Gastrocnemius medialis (tissue), 4 donors: ENCODE measurements at regions not wholly inside any gene's neighbourhood (a gene's known extent, or its start where the extent isn't known, plus 50 kb on each side); places are given as distances from the start of the nearest gene placed in this dataset.

Experiments used
- ATAC-seq, 2 donors: fragments of 150-250 bp; one replicate each; pipeline ENCODE4 v1.9.1; 2016
- DNase-seq, 2 donors: peaks; one replicate each; pipeline ENCODE4 v3.0.0-alpha.2; 2019
- H3K27ac ChIP-seq, 4 donors: fragments of 200-600 bp; sonication (generic); 1 replicate in 1 of 4; 2 replicates in 3 of 4; pipeline ENCODE4 v1.5.1; 2016 to 2018; ENCODE audit warnings: mild to moderate bottlenecking in 2 of 4, moderate library complexity in 1 of 4
- H3K27me3 ChIP-seq, 3 donors: fragments of 200-600 bp; sonication (generic) in 2 of 3; 1 replicate in 1 of 3; 2 replicates in 2 of 3; pipeline versions ENCODE4 v1.5.1 to v1.6.0; 2016 to 2019; ENCODE audit warnings: mild to moderate bottlenecking in 1 of 3, moderate library complexity in 1 of 3
- H3K36me3 ChIP-seq, 2 donors: fragments of 200-600 bp; sonication (generic) in 1 of 2; one replicate each; pipeline ENCODE4 v1.5.1; 2017 to 2018
- H3K4me1 ChIP-seq, 2 donors: fragments of 200-600 bp; sonication (generic) in 1 of 2; one replicate each; pipeline ENCODE4 v1.5.1; 2016 to 2017; ENCODE audit warnings: mild to moderate bottlenecking in 2 of 2
- H3K4me3 ChIP-seq, 4 donors: fragments of 200-600 bp; sonication (generic) in 3 of 4; 1 replicate in 1 of 4; 2 replicates in 3 of 4; pipeline ENCODE4 v1.5.1; 2016 to 2019; ENCODE audit warnings: mild to moderate bottlenecking in 2 of 4
- H3K9me3 ChIP-seq, 3 donors: fragments of 200-600 bp; sonication (generic) in 2 of 3; 1 replicate in 1 of 3; 2 replicates in 2 of 3; pipeline ENCODE4 v1.5.1; 2016 to 2019
- CTCF ChIP-seq, 5 experiments: fragments of 450-650 bp in 3 of 5; fragments of 200-600 bp in 2 of 5; sonication (generic) in 2 of 5; IDR thresholded peaks in 4 of 5; conservative IDR thresholded peaks in 1 of 5; 1 replicate in 4 of 5; 2 replicates in 1 of 5; pipeline ENCODE4 v1.5.1; 2016 to 2019; ENCODE audit warnings: antibody characterized with exemption in 5 of 5, mild to moderate bottlenecking in 3 of 5, moderate library complexity in 3 of 5
- POLR2A ChIP-seq, 2 donors: fragments of 450-650 bp; IDR thresholded peaks; one replicate each; pipeline ENCODE4 v1.6.1; 2017; ENCODE audit warnings: antibody characterized with exemption in 2 of 2, mild to moderate bottlenecking in 2 of 2, moderate library complexity in 2 of 2
- in situ Hi-C, 4 donors: fragments of 200-750 bp; cut with MboI; loops; one replicate each; pipeline versions ENCODE4 v1.15.0 to v1.8.0; 2017; ENCODE audit warnings: low sequenced_read_pairs in 4 of 4
- intact Hi-C: fragments of 100-400 bp; cut with DNase I; formaldehyde crosslinking; loops from one replicate; pipeline ENCODE4 v1.15.1; 2023; ENCODE audit warnings: low total_unique reads

DNA sequence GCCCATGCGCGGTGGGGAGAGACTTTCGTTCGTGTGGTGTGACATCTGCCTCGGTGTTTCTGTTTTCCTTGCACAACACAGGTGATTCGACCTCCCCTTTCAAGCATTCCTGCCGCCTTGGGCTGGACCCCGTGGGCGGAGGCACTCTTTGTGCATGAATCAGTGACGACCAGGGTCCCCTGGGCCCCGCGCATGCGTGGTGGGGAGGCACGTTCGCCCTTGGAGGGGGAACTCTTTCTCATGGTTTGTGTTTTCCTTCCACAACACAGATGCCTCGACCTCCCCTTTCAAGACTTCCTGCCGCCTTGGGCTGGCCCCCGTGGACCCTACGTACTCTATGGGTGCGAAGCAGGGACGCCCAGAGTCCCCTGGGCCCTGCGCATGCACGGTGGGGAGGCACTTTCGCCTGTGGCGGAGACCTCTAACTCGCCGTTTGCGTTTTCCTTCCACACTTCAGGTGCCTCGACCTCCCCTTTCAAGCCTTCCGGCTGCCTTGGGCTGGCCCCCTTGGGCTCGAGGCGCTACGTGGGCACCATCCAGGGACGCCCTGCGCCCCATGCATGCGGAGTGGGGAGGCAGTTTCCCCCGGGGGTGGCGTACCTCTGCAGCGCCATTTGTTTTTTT lies 340.9 kb downstream of the ALG10 start:
- in situ Hi-C loops: no loop called here
- Histone ChIP-seq H3K4me1 (no peaks in the 10 kb centered on the region), H3K4me3 (no peak overlapping the region), H3K27ac (no peak overlapping the region), H3K27me3 (no peaks in the 10 kb centered on the region), H3K36me3 (no peaks in the 10 kb centered on the region), H3K9me3 (no peaks in the 10 kb centered on the region)
- TF ChIP-seq POLR2A (IDR thresholded peaks at IDR 0.05) (no peak), CTCF (IDR thresholded peaks at IDR 0.05 in 4 of 5, conservative IDR thresholded peaks at IDR 0.05 in 1 of 5) (no peak)
- no peak for DNase-seq
- intact Hi-C loops: no loop called here
- no peak for ATAC-seq

DNA sequence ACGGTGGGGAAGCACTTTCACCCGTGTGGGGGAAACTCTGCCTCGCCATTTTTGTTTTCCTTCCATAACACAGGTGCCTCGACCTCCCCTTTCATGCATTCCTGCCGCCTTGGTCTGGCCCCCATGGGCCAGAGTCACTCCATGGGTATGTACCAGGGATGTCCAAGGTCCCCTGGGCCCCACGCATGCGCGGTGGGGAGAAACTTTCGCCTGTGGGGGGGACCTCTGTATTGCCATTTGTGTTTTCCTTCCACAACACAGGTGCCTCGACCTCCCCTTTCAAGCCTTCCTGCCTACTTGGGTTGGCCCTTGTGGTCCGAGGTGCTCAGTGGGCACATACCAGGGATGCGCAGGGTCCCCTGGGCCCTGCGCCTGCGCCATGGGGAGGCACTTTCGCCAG lies 345.8 kb downstream of the ALG10 start:
- intact Hi-C loops: no loop called here
- no peaks in the 10 kb centered on the region for H3K9me3 ChIP-seq
- no peaks in the 10 kb centered on the region for H3K27me3 ChIP-seq
- no peak overlapping the region for H3K27ac ChIP-seq
- H3K4me1 ChIP-seq: no peaks in the 10 kb centered on the region
- H3K36me3 ChIP-seq: no peaks in the 10 kb centered on the region
- in situ Hi-C loops: no loop called here
- TF ChIP-seq CTCF (IDR thresholded peaks at IDR 0.05 in 4 of 5, conservative IDR thresholded peaks at IDR 0.05 in 1 of 5) (no peak), POLR2A (IDR thresholded peaks at IDR 0.05) (no peak)
- DNase-seq (no peak), ATAC-seq (no peak)
- H3K4me3 ChIP-seq: no peak overlapping the region

DNA sequence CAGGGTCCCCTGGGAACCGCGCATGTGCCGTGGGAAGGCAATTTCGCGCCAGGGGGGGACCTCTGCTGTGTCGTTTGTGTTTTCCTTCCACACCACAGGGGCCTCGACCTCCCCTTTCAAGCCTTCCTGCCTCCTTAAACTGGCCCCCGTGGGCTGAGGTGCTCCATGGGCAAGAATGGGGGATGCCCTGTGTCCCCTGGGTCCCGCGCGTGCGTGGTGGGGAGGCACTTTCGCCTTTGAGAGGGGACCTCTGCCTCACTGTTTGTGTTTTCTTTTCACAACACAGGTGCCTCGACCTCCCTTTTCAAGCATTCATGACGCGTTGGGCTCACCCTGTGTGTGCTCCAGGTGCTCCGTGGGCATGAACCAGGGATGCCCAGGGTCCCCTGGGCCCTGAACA lies 348.8 kb downstream of the ALG10 start:
- ATAC-seq (no peak), DNase-seq (no peak)
- no peaks in the 10 kb centered on the region for H3K27me3 ChIP-seq
- no peaks in the 10 kb centered on the region for H3K36me3 ChIP-seq
- H3K27ac ChIP-seq: no peak overlapping the region
- H3K4me3 ChIP-seq: no peak overlapping the region
- H3K9me3 ChIP-seq: no peaks in the 10 kb centered on the region
- TF ChIP-seq POLR2A (IDR thresholded peaks at IDR 0.05) (no peak), CTCF (IDR thresholded peaks at IDR 0.05 in 4 of 5, conservative IDR thresholded peaks at IDR 0.05 in 1 of 5) (no peak)
- in situ Hi-C loops: no loop called here
- intact Hi-C loops: no loop called here
- no peaks in the 10 kb centered on the region for H3K4me1 ChIP-seq

DNA sequence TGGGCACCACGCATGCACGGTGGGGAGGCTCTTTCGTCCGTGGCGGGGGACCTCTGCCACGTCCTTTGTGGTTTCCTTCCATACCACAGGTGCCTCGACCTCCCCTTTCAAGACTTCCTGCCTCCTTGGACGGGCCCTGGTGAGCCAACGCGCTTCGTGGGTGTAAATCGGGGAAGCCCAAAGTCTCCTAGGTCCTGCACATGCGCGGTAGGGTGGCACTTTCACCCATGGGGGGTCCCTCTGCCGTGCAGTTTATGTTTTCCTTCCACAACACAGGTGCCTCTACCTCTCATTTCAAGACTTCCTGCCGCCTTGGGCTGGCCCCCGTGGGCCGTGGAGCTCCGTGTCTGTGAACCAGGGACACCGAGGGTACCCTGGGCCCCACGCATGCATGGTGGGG lies 349.7 kb downstream of the ALG10 start:
- intact Hi-C loops: no loop called here

More for the DNA sequence above, 349.7 kb downstream of the ALG10 start:
- no peak for TF ChIP-seq POLR2A (IDR thresholded peaks at IDR 0.05)
- no peak for TF ChIP-seq CTCF (IDR thresholded peaks at IDR 0.05 in 4 of 5, conservative IDR thresholded peaks at IDR 0.05 in 1 of 5)
- in situ Hi-C loops: no loop called here
- no peaks in the 10 kb centered on the region for H3K4me1 ChIP-seq
- H3K27ac ChIP-seq: no peak overlapping the region
- H3K36me3 ChIP-seq: no peaks in the 10 kb centered on the region
- H3K4me3 ChIP-seq: no peak overlapping the region
- H3K9me3 ChIP-seq: no peaks in the 10 kb centered on the region
- DNase-seq (no peak), ATAC-seq (no peak)
- H3K27me3 ChIP-seq: no peaks in the 10 kb centered on the region
